BJ (cell line): ENCODE measurements at regions not wholly inside any gene's neighbourhood (a gene's known extent, or its start where the extent isn't known, plus 50 kb on each side); places are given as distances from the start of the nearest gene placed in this dataset.

ENCODE experiments used
- CTCF ChIA-PET: fragments of 350-600 bp; formaldehyde crosslinking; extraction: SDS; loops from one replicate; lab custom pipeline; 2021; ENCODE audit warnings: antibody characterized with exemption, inconsistent platforms; lab: Yijun Ruan, JAX
- POLR2A ChIA-PET: fragments of 300-600 bp; sonication (Branson Sonifier 250); formaldehyde crosslinking; extraction: SDS; loops from one replicate; lab custom pipeline; 2021; ENCODE audit warnings: antibody characterized with exemption; lab: Charles Lee
- DNase-seq: peaks from one replicate; pipeline ENCODE4 v3.0.0-alpha.2; 2011; ENCODE audit warnings: low read depth
- H3K27me3 ChIP-seq: 2 replicates; pipeline ENCODE4 v1.6.0; 2011; ENCODE audit warnings: low read length; ENCODE audit not compliant: control insufficient read depth, insufficient read depth
- H3K36me3 ChIP-seq: 2 replicates; pipeline ENCODE4 v1.5.1; 2011; ENCODE audit warnings: low read length; ENCODE audit not compliant: control insufficient read depth, insufficient read depth
- H3K4me3 ChIP-seq: 2 replicates; pipeline ENCODE4 v1.5.1; 2011; ENCODE audit warnings: low read depth, mild to moderate bottlenecking, control low read depth, low read length
- TF ChIP-seq, protein P1 (sequence below): IDR thresholded peaks from 2 replicates; pipeline ENCODE4 v1.5.1; 2011; ENCODE audit warnings: low read depth, mild to moderate bottlenecking, control low read depth, inconsistent platforms, low read length, moderate library complexity; ENCODE audit not compliant: insufficient read depth

DNA sequence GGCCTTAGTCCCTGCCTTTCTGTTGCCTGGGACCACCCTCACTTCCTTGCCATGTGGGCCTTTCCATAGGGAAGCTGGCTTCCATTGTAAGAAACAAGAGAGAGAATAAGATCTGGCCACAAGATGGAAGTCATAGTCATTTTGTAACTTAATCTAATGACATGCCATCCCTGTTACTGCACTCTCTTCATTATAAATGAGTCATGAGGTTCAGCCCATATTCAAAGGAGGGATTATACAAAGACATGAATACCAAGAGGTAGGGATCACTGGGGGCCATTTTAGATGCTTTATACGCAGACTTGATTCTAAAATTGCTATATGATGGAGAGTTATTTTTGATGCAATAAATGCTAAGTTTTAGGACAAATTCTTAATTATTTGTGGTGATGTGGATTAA, 75.2 kb upstream of the CELF2 start:
- no peak overlapping the region for H3K4me3 ChIP-seq
- peaks cover 1% of the 10 kb centered on the region; the same call in 1 of the 2 replicates for H3K27me3 ChIP-seq
- no peaks in the 10 kb centered on the region for H3K36me3 ChIP-seq
- TF ChIP-seq, protein P1, sequence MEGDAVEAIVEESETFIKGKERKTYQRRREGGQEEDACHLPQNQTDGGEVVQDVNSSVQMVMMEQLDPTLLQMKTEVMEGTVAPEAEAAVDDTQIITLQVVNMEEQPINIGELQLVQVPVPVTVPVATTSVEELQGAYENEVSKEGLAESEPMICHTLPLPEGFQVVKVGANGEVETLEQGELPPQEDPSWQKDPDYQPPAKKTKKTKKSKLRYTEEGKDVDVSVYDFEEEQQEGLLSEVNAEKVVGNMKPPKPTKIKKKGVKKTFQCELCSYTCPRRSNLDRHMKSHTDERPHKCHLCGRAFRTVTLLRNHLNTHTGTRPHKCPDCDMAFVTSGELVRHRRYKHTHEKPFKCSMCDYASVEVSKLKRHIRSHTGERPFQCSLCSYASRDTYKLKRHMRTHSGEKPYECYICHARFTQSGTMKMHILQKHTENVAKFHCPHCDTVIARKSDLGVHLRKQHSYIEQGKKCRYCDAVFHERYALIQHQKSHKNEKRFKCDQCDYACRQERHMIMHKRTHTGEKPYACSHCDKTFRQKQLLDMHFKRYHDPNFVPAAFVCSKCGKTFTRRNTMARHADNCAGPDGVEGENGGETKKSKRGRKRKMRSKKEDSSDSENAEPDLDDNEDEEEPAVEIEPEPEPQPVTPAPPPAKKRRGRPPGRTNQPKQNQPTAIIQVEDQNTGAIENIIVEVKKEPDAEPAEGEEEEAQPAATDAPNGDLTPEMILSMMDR: no peak
- DNase-seq: no peak
- ChIA-PET CTCF (no interaction called here), POLR2A (no interaction called here)

DNA sequence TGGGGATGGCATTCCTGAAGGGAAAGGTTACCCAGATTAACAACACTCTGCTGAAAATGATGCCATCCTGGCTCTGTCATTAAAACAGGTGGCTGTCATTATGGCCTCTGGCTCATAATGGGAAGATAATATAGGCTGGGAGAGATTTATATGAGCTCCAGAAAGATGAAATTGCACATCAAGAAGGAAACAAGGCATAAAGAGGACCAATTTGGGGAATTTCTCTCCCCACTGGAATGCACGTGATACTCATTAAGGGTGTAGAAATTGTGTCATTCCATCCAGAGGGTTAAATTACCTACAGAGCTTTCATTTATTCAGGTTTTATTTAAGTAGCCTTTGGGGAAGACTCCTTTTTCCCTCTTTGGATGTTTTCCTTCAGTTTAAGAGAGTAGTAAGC, 71.6 kb upstream of the CELF2 start:
- POLR2A ChIA-PET: no interaction called here
- TF ChIP-seq, protein P1: no peak
- CTCF ChIA-PET: no interaction called here

DNA sequence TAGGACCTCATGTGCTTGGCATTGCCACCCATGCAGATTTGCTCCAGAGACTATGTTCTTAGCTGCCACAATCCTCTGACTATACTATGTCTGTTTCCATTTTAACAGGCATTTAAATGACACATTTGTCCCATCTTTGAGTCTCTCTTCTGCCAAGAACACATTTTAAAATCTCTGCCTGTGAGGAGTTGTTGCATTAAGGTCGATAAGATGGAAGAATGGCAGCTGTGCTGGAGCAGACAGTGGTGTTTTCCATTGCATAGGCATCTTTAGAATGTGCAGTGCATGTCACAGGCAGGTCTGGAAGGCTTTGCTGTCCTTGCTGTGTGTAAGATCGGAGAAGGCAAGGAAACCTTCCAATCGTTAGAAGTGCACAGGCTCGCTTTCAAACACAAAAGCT, 70.9 kb upstream of the CELF2 start:
- TF ChIP-seq, protein P1: no peak
- ChIA-PET POLR2A (no interaction called here), CTCF (no interaction called here)
- no peak for DNase-seq
- Histone ChIP-seq H3K4me3 (no peak overlapping the region), H3K27me3 (peaks cover 1% of the 10 kb centered on the region; the same call in 1 of the 2 replicates), H3K36me3 (no peaks in the 10 kb centered on the region)

More for the DNA sequence above, 71.6 kb upstream of the CELF2 start:
- no peak for DNase-seq
- Histone ChIP-seq H3K27me3 (peaks cover 1% of the 10 kb centered on the region; the same call in 1 of the 2 replicates), H3K36me3 (no peaks in the 10 kb centered on the region), H3K4me3 (no peak overlapping the region)

DNA sequence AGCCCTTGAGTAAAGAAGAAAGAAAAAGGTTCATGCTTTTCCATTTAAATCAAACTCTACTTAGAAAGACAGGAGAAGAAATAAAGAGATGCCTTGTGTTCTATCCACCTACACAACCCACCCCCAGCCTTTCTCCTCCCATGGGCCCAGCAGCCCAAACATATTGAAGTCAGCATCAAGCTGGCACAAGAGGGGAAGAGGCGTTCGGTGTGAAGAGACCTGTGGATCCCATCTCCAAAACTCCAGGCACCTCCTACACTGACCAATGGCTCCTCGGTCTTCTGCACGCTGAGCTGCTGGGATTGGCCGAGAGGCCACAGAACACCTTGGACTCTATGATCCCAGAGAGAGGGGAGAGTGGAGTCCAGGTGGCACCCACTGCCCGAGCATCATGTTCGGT, 66.0 kb upstream of the CELF2 start:
- ChIA-PET CTCF (no interaction called here), POLR2A (no interaction called here)
- Histone ChIP-seq H3K36me3 (no peaks in the 10 kb centered on the region), H3K4me3 (no peak overlapping the region), H3K27me3 (peaks cover 1% of the 10 kb centered on the region; the same call in 1 of the 2 replicates)
- no peak for DNase-seq
- TF ChIP-seq, protein P1: no peak

DNA sequence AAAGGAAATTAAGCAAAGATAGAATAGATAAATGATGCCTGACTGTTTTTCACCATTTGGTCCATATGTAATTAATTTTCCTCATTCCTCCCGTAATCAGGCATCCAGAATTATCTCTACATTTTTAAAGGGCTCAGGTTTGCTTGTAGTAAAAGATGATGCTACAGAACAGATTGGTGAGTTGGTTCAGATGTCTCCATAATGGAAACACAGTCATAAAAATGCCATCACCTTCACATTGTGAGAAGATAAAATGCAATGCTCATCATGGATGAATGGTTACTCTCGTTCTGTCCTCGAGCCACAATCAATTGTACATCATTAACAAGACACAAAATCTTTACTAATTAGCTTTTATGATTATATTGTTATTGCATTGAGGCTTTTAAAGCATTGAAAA, 64.9 kb upstream of the CELF2 start:
- Histone ChIP-seq H3K36me3 (no peaks in the 10 kb centered on the region), H3K27me3 (no peaks in the 10 kb centered on the region), H3K4me3 (no peak overlapping the region)
- TF ChIP-seq, protein P1: no peak
- POLR2A ChIA-PET: no interaction called here
- CTCF ChIA-PET: no interaction called here
- no peak for DNase-seq
